Esophagus squamous epithelium (tissue), 5 donors: ENCODE measurements at regions not wholly inside any gene's neighbourhood (a gene's known extent, or its start where the extent isn't known, plus 50 kb on each side); places are given as distances from the start of the nearest gene placed in this dataset.

Experiments
- DNase-seq: peaks from one replicate; lab custom pipeline; 2025; lab: John Stamatoyannopoulos, UW
- H3K27ac ChIP-seq, 4 donors: fragments of 200-600 bp; sonication (generic); one replicate each; pipeline ENCODE4 v1.5.1; 2016 to 2019; ENCODE audit warnings: mild to moderate bottlenecking in 1 of 4
- H3K27me3 ChIP-seq, 4 donors: fragments of 200-600 bp; sonication (generic); 1 replicate in 3 of 4; 2 replicates in 1 of 4; pipeline versions ENCODE4 v1.5.1 to v1.6.0; 2017 to 2021; ENCODE audit warnings: antibody characterized with exemption in 1 of 4
- H3K36me3 ChIP-seq, 3 donors: fragments of 200-600 bp; sonication (generic); one replicate each; pipeline ENCODE4 v1.5.1; 2016 to 2019
- H3K4me1 ChIP-seq, 3 donors: fragments of 200-600 bp; sonication (generic); one replicate each; pipeline ENCODE4 v1.5.1; 2017 to 2019
- H3K4me3 ChIP-seq, 4 donors: fragments of 200-600 bp; sonication (generic); 1 replicate in 3 of 4; 2 replicates in 1 of 4; pipeline ENCODE4 v1.5.1; 2016 to 2019; ENCODE audit warnings: mild to moderate bottlenecking in 2 of 4, moderate library complexity in 1 of 4
- H3K9me3 ChIP-seq, 3 donors: fragments of 200-600 bp; sonication (generic); one replicate each; pipeline ENCODE4 v1.5.1; 2016 to 2019
- CTCF ChIP-seq, 6 experiments: fragments of 450-650 bp in 4 of 6; fragments of 200-600 bp in 2 of 6; sonication (generic) in 2 of 6; IDR thresholded peaks; one replicate each; pipeline ENCODE4 v1.5.1; 2016 to 2019; ENCODE audit warnings: antibody characterized with exemption in 6 of 6, mild to moderate bottlenecking in 4 of 6, moderate library complexity in 4 of 6
- POLR2A ChIP-seq, 4 donors: fragments of 450-650 bp; IDR thresholded peaks; one replicate each; pipeline ENCODE4 v1.6.1; 2017; ENCODE audit warnings: antibody characterized with exemption in 4 of 4, mild to moderate bottlenecking in 4 of 4, moderate library complexity in 3 of 4
- WGBS, 2 donors: methylation state at CpG; one replicate each; pipeline ENCODE4 v1.1.5; 2018; 5-methylcytosine and 5-hydroxymethylcytosine counted together
- intact Hi-C: fragments of 100-400 bp; cut with DNase I; formaldehyde crosslinking; loops from one replicate; pipeline ENCODE4 v1.15.0; 2022
- donor health status: DM: yes; HTN: yes; CAD: no.

GRCh38 chr15:97174886-97175540 lies 785.5 kb upstream of the ARRDC4 start:
- Histone ChIP-seq H3K4me1 (no peaks in the 10 kb centered on the region), H3K9me3 (no peaks in the 10 kb centered on the region), H3K4me3 (no peak overlapping the region), H3K27me3 (no peaks in the 10 kb centered on the region), H3K36me3 (no peaks in the 10 kb centered on the region), H3K27ac (no peak overlapping the region)
- WGBS, 2 donors, result 69 to 78% methylated on average over 2 of the region's 2 CpGs
- TF ChIP-seq POLR2A (IDR thresholded peaks at IDR 0.05) (no peak), CTCF (IDR thresholded peaks at IDR 0.05) (no peak)
- DNase-seq, result no peak
- intact Hi-C loops, result no loop called here

- intact Hi-C loops, result no loop called here
- no peaks in the 10 kb centered on the region for H3K27me3 ChIP-seq
- H3K36me3 ChIP-seq, result no peaks in the 10 kb centered on the region
- TF ChIP-seq CTCF (IDR thresholded peaks at IDR 0.05), result no peak
- TF ChIP-seq POLR2A (IDR thresholded peaks at IDR 0.05), result no peak
- H3K9me3 ChIP-seq, result no peaks in the 10 kb centered on the region
- no peak overlapping the region for H3K27ac ChIP-seq
- DNase-seq, result no peak
- WGBS, 2 donors, result 31 to 34% methylated on average over 9 to 11 of the region's 11 CpGs
- H3K4me1 ChIP-seq, result no peaks in the 10 kb centered on the region
- H3K4me3 ChIP-seq, result no peak overlapping the region
Measured at GRCh38 chr15:97177151-97177577, 783.3 kb upstream of the ARRDC4 start.

- intact Hi-C loops, result no loop called here
- TF ChIP-seq CTCF (IDR thresholded peaks at IDR 0.05) (no peak), POLR2A (IDR thresholded peaks at IDR 0.05) (no peak)
- Histone ChIP-seq H3K4me1 (no peaks in the 10 kb centered on the region), H3K9me3 (no peaks in the 10 kb centered on the region), H3K36me3 (no peaks in the 10 kb centered on the region), H3K27ac (no peak overlapping the region), H3K27me3 (no peaks in the 10 kb centered on the region), H3K4me3 (no peak overlapping the region)
- WGBS, 2 donors, result 92 to 94% methylated on average over 7 of the region's 7 CpGs
- no peak for DNase-seq
Measured at GRCh38 chr15:97182581-97182980, 777.9 kb upstream of the ARRDC4 start.

GRCh38 chr15:97189162-97189780 lies 771.2 kb upstream of the ARRDC4 start:
- Histone ChIP-seq H3K27ac (no peak overlapping the region), H3K4me1 (no peaks in the 10 kb centered on the region), H3K27me3 (no peaks in the 10 kb centered on the region), H3K4me3 (no peak overlapping the region), H3K9me3 (peaks cover 0 to 3% (median 0%) of the 10 kb centered on the region in 3 donors), H3K36me3 (no peaks in the 10 kb centered on the region)
- no peak for DNase-seq
- TF ChIP-seq CTCF (IDR thresholded peaks at IDR 0.05), result no peak
- TF ChIP-seq POLR2A (IDR thresholded peaks at IDR 0.05), result no peak
- WGBS, 2 donors, result 68 to 80% methylated on average over 3 of the region's 3 CpGs
- intact Hi-C loops, result no loop called here

- no peaks in the 10 kb centered on the region for H3K27me3 ChIP-seq
- peaks cover 0 to 3% (median 0%) of the 10 kb centered on the region in 3 donors for H3K9me3 ChIP-seq
- intact Hi-C loops, result no loop called here
- DNase-seq, result no peak
- WGBS, 2 donors, result 88 to 97% methylated on average over 1 of the region's 1 CpG
- H3K36me3 ChIP-seq, result no peaks in the 10 kb centered on the region
- H3K27ac ChIP-seq, result no peak overlapping the region
- no peak for TF ChIP-seq POLR2A (IDR thresholded peaks at IDR 0.05)
- TF ChIP-seq CTCF (IDR thresholded peaks at IDR 0.05), result no peak
- no peaks in the 10 kb centered on the region for H3K4me1 ChIP-seq
- H3K4me3 ChIP-seq, result no peak overlapping the region
Measured at GRCh38 chr15:97194750-97195149, 765.8 kb upstream of the ARRDC4 start.
